Left lung (tissue), 4 donors: ENCODE measurements at regions not wholly inside any gene's neighbourhood (a gene's known extent, or its start where the extent isn't known, plus 50 kb on each side); places are given as distances from the start of the nearest gene placed in this dataset.
"Not testable (repeated sequence)": the region's sequence is repeated elsewhere in the genome, so short reads cannot be mapped to it uniquely, and the experiment has no call there.

Experiments used
- ATAC-seq: fragments of 200-7000 bp; cut with Tn5 transposase; one replicate; pipeline ENCODE4 v1.9.1; 2020; ENCODE audit warnings: moderate library complexity
- DNase-seq, 4 donors: peaks; one replicate each; pipeline ENCODE4 v3.0.0-alpha.2; 2013 to 2020
- H3K27ac ChIP-seq, 2 donors: fragments of 200-600 bp; sonication (generic) in 1 of 2; one replicate each; pipeline versions ENCODE4 v1.5.0 to v1.8.0; 2020 to 2021
- H3K27me3 ChIP-seq, 2 donors: fragments of 200-600 bp; sonication (generic) in 1 of 2; one replicate each; pipeline versions ENCODE4 v1.5.0 to v1.8.0; 2020 to 2021
- H3K36me3 ChIP-seq, 2 donors: fragments of 200-600 bp; sonication (generic) in 1 of 2; one replicate each; pipeline versions ENCODE4 v1.5.0 to v1.8.0; 2020 to 2021
- H3K4me1 ChIP-seq, 2 donors: fragments of 200-600 bp; one replicate each; pipeline ENCODE4 v1.8.0; 2021
- H3K4me3 ChIP-seq, 2 donors: fragments of 200-600 bp; sonication (generic) in 1 of 2; one replicate each; pipeline versions ENCODE4 v1.5.0 to v1.8.0; 2020 to 2021; ENCODE audit warnings: mild to moderate bottlenecking in 1 of 2
- H3K9me3 ChIP-seq, 2 donors: fragments of 200-600 bp; sonication (generic) in 1 of 2; one replicate each; pipeline versions ENCODE4 v1.5.0 to v1.8.0; 2020 to 2021
- CTCF ChIP-seq, 2 donors: fragments of 200-600 bp; sonication (generic) in 1 of 2; IDR thresholded peaks; one replicate each; pipeline versions ENCODE4 v1.5.0 to v1.8.0; 2021; ENCODE audit warnings: antibody characterized with exemption in 2 of 2
- intact Hi-C, 2 donors: fragments of 100-400 bp; cut with DNase I; formaldehyde crosslinking; loops; one replicate each; pipeline versions ENCODE4 v1.11.2 to v1.14.2; 2022
- donor health status: DM: no; HTN: yes; CAD: no.
- donor health status: DM: no; HTN: no; CAD: no.

GRCh38 chr13:74554569-74555275, 420.5 kb upstream of the KLF12 start:
- TF ChIP-seq CTCF (IDR thresholded peaks at IDR 0.05): no peak
- no peak overlapping the region for H3K27ac ChIP-seq
- intact Hi-C loops: no loop called here
- no peaks in the 10 kb centered on the region for H3K36me3 ChIP-seq
- no peaks in the 10 kb centered on the region for H3K27me3 ChIP-seq
- no peaks in the 10 kb centered on the region for H3K4me1 ChIP-seq
- DNase-seq: no peak
- ATAC-seq: no peak
- no peak overlapping the region for H3K4me3 ChIP-seq
- no peaks in the 10 kb centered on the region for H3K9me3 ChIP-seq

DNA sequence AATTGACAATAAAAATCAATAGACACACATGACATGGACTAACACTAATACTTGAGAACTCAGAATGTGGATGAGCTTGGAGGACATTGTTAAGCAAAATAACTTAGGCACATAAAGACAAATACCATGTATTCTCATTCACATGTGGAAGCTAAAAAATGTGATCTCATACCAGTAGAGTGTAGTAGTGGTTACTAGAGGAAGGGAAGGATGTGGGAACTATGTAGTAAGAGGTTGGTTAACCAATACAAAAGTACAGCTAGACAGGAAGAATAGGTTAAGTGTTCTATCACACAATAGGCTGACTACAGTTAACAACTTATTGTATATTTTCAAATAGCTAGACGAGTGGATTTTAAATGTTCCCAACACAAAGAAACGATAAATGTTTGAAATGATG, 415.8 kb upstream of the KLF12 start:
- H3K27me3 ChIP-seq: no peaks in the 10 kb centered on the region
- H3K9me3 ChIP-seq: no peaks in the 10 kb centered on the region
- no peak overlapping the region for H3K4me3 ChIP-seq
- ATAC-seq: no peak
- TF ChIP-seq CTCF (IDR thresholded peaks at IDR 0.05): no peak
- DNase-seq: no peak
- no peaks in the 10 kb centered on the region for H3K36me3 ChIP-seq
- no peaks in the 10 kb centered on the region for H3K4me1 ChIP-seq
- intact Hi-C loops: no loop called here
- no peak overlapping the region for H3K27ac ChIP-seq

GRCh38 chr13:74536649-74537048, 402.4 kb upstream of the KLF12 start:
- DNase-seq: peak in 1 of 4 donors; percentile 20

DNA sequence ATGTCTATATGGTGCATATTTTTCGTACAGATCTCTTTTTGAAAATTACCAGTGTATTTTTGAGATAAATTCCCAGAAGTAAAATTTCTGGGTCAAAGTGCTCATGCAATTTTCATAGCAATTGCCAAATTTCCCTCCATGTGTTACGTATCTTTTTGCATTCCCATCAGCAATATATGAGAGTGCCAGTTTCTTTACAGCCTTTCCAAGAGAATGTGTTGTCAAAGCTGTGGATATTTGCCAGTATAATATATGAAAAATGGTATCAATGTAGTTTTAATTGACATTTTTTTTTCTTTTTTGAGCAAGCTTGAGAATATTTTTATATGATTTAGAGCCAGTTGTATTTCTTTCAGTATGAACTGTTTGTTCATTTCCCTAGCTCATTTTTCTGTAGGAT, 399.0 kb upstream of the KLF12 start:
- intact Hi-C loops: no loop called here

More at GRCh38 chr13:74536649-74537048, 402.4 kb upstream of the KLF12 start:
- intact Hi-C loops, H3K27ac ChIP-seq, H3K27me3 ChIP-seq, H3K4me1 ChIP-seq, H3K36me3 ChIP-seq, ATAC-seq, H3K4me3 ChIP-seq, H3K9me3 ChIP-seq: not testable (repeated sequence)

DNA sequence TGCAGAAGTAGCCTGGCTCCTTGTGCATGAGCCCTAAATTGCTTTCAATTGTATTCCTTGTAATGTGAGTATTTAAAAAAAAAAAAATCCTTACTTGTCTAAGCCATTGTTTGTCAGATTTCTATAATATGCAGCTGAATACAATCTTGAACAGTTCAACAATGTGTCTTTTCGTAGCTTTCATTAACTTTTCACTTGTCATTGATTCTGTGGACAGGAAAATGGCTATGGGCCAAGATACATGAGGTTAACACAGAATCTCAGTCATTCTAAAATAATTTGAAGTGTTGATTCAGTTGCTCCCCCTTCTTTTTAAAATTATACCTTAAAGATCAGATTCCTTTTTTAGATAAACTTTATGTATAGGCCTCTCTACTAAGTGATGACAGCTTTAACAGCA, 395.8 kb upstream of the KLF12 start:
- intact Hi-C loops: no loop called here
- Histone ChIP-seq H3K36me3 (no peaks in the 10 kb centered on the region), H3K4me3 (no peak overlapping the region), H3K4me1 (no peaks in the 10 kb centered on the region), H3K9me3 (no peaks in the 10 kb centered on the region), H3K27ac (no peak overlapping the region), H3K27me3 (no peaks in the 10 kb centered on the region)
- ATAC-seq: no peak
- DNase-seq: no peak
- no peak for TF ChIP-seq CTCF (IDR thresholded peaks at IDR 0.05)

More for the DNA sequence above, 399.0 kb upstream of the KLF12 start:
- Histone ChIP-seq H3K4me1 (no peaks in the 10 kb centered on the region), H3K4me3 (no peak overlapping the region), H3K36me3 (no peaks in the 10 kb centered on the region), H3K27me3 (no peaks in the 10 kb centered on the region), H3K27ac (no peak overlapping the region), H3K9me3 (no peaks in the 10 kb centered on the region)
- DNase-seq (no peak), ATAC-seq (no peak)
- no peak for TF ChIP-seq CTCF (IDR thresholded peaks at IDR 0.05)
